ENCODE measurements at regions not wholly inside any gene's neighbourhood (a gene's known extent, or its start where the extent isn't known, plus 50 kb on each side); places are given as distances from the start of the nearest gene placed in this dataset.

GRCh38 chr3:144307951-144308350 lies 336.3 kb downstream of the DIPK2A start:
- TF ChIP-seq CTCF (IDR thresholded peaks at IDR 0.05; ENCODE audit: unreplicated experiment): no peak
- intact Hi-C loops (cut with micrococcal nuclease): no loop called here
- Mint-ChIP-seq H3K27me3 (ENCODE audit: insufficient read depth, unreplicated experiment) (no peaks in the 10 kb centered on the region), H3K4me1 (ENCODE audit: insufficient read depth, unreplicated experiment) (no peaks in the 10 kb centered on the region), H3K4me3 (ENCODE audit: unreplicated experiment) (no peak overlapping the region), H3K9me3 (ENCODE audit: unreplicated experiment) (no peaks in the 10 kb centered on the region), H3K27ac (ENCODE audit: low read depth, unreplicated experiment) (no peak overlapping the region), H3K36me3 (ENCODE audit: insufficient read depth, unreplicated experiment) (no peaks in the 10 kb centered on the region)
- DNase-seq (ENCODE audit: unreplicated experiment): no peak
- BruUV-seq (replicated peaks): no TSS peak
- CTCF ChIA-PET: interaction anchor here (0.6 to 1.4 kb wide), 2 partner anchors 15 to 330 kb away, joined by 3 to 6 read pairs; no protein-coding TSS in a partner anchor
- POLR2A ChIA-PET: no interaction called here

GRCh38 chr3:144308396-144308795 lies 336.8 kb downstream of the DIPK2A start:
- ChIA-PET CTCF (interaction anchor here (0.6 to 1.4 kb wide), 3 partner anchors 16 to 330 kb away, joined by 3 to 6 read pairs (median 3); no protein-coding TSS in a partner anchor), POLR2A (no interaction called here)
- DNase-seq (ENCODE audit: unreplicated experiment): no peak
- intact Hi-C loops (cut with micrococcal nuclease): no loop called here
- Mint-ChIP-seq H3K27me3 (ENCODE audit: insufficient read depth, unreplicated experiment) (no peaks in the 10 kb centered on the region), H3K4me3 (ENCODE audit: unreplicated experiment) (no peak overlapping the region), H3K27ac (ENCODE audit: low read depth, unreplicated experiment) (no peak overlapping the region), H3K4me1 (ENCODE audit: insufficient read depth, unreplicated experiment) (no peaks in the 10 kb centered on the region), H3K9me3 (ENCODE audit: unreplicated experiment) (no peaks in the 10 kb centered on the region), H3K36me3 (ENCODE audit: insufficient read depth, unreplicated experiment) (no peaks in the 10 kb centered on the region)
- no TSS peak for BruUV-seq (replicated peaks)
- no peak for TF ChIP-seq CTCF (IDR thresholded peaks at IDR 0.05; ENCODE audit: unreplicated experiment)

- Mint-ChIP-seq H3K4me1 (ENCODE audit: insufficient read depth, unreplicated experiment) (no peaks in the 10 kb centered on the region), H3K4me3 (ENCODE audit: unreplicated experiment) (no peak overlapping the region), H3K27ac (ENCODE audit: low read depth, unreplicated experiment) (no peak overlapping the region), H3K36me3 (ENCODE audit: insufficient read depth, unreplicated experiment) (no peaks in the 10 kb centered on the region), H3K9me3 (ENCODE audit: unreplicated experiment) (no peaks in the 10 kb centered on the region), H3K27me3 (ENCODE audit: insufficient read depth, unreplicated experiment) (no peaks in the 10 kb centered on the region)
- intact Hi-C loops (cut with micrococcal nuclease): no loop called here
- DNase-seq (ENCODE audit: unreplicated experiment): no peak
- ChIA-PET CTCF (no interaction called here), POLR2A (no interaction called here)
- BruUV-seq (replicated peaks): no TSS peak
- TF ChIP-seq CTCF (IDR thresholded peaks at IDR 0.05; ENCODE audit: unreplicated experiment): no peak
Observed at GRCh38 chr3:144312702-144313101, 341.1 kb downstream of the DIPK2A start.

- intact Hi-C loops (cut with micrococcal nuclease): no loop called here
- TF ChIP-seq CTCF (IDR thresholded peaks at IDR 0.05; ENCODE audit: unreplicated experiment): no peak
- Mint-ChIP-seq H3K27ac (ENCODE audit: low read depth, unreplicated experiment) (no peak overlapping the region), H3K9me3 (ENCODE audit: unreplicated experiment) (no peaks in the 10 kb centered on the region), H3K27me3 (ENCODE audit: insufficient read depth, unreplicated experiment) (no peaks in the 10 kb centered on the region), H3K4me1 (ENCODE audit: insufficient read depth, unreplicated experiment) (no peaks in the 10 kb centered on the region), H3K36me3 (ENCODE audit: insufficient read depth, unreplicated experiment) (no peaks in the 10 kb centered on the region), H3K4me3 (ENCODE audit: unreplicated experiment) (no peak overlapping the region)
- no TSS peak for BruUV-seq (replicated peaks)
- ChIA-PET CTCF (interaction anchor here (0.9 to 1.0 kb wide), 2 partner anchors 22 to 32 kb away, joined by 3 to 4 read pairs; no protein-coding TSS in a partner anchor), POLR2A (no interaction called here)
- no peak for DNase-seq (ENCODE audit: unreplicated experiment)
Observed at GRCh38 chr3:144314946-144315345, 343.3 kb downstream of the DIPK2A start.
